SK-N-MC (cell line): ENCODE measurements at regions not wholly inside any gene's neighbourhood (a gene's known extent, or its start where the extent isn't known, plus 50 kb on each side); places are given as distances from the start of the nearest gene placed in this dataset.

Source experiments
- EZH2 ChIP-seq: fragments of 200-600 bp; sonication (generic); IDR thresholded peaks from one replicate; pipeline ENCODE4 v1.6.1; 2017; ENCODE audit warnings: antibody characterized with exemption
- FOXP2 ChIP-seq: optimal IDR thresholded peaks from 2 replicates; pipeline ENCODE3; 2011; ENCODE audit warnings: mild to moderate bottlenecking, moderate library complexity; ENCODE audit not compliant: insufficient read depth; ENCODE audit errors: extremely low read length, control extremely low read depth

- no peak for TF ChIP-seq EZH2
- TF ChIP-seq FOXP2, result no peak
Measured at GRCh38 chr18:69265656-69266055, 135.0 kb upstream of the DOK6 start.
